B cell (primary cell): ENCODE measurements at regions not wholly inside any gene's neighbourhood (a gene's known extent, or its start where the extent isn't known, plus 50 kb on each side); places are given as distances from the start of the nearest gene placed in this dataset.

Source experiments
- ATAC-seq: fragments of 200-7000 bp; cut with Tn5 transposase; one replicate; pipeline ENCODE4 v1.10.0; 2021; ENCODE audit warnings: low read depth, mild to moderate bottlenecking, moderate number of reproducible peaks, moderate library complexity
- CTCF ChIA-PET: fragments of 350-600 bp; sonication (Branson Sonifier 250); formaldehyde crosslinking; loops from one replicate; lab custom pipeline; 2021; ENCODE audit warnings: antibody characterized with exemption, inconsistent platforms; lab: Charles Lee
- POLR2A ChIA-PET: fragments of 350-600 bp; sonication (Branson Sonifier 250); formaldehyde crosslinking; loops from one replicate; lab custom pipeline; 2021; ENCODE audit warnings: antibody characterized with exemption; lab: Charles Lee
- DNase-seq: peaks from one replicate; pipeline ENCODE4 v3.0.0; 2013
- H2AFZ ChIP-seq: 2 replicates; pipeline ENCODE4 v1.6.1; 2012; ENCODE audit warnings: mild to moderate bottlenecking, low read depth, low read length; ENCODE audit not compliant: insufficient read depth, poor library complexity, severe bottlenecking
- H3K27ac ChIP-seq, 2 donors: 1 replicate in 1 of 2; 2 replicates in 1 of 2; pipeline ENCODE4 v1.5.1; 2012 to 2013; ENCODE audit warnings: low read length in 2 of 2, mild to moderate bottlenecking in 2 of 2, moderate library complexity in 1 of 2
- H3K27me3 ChIP-seq, 4 experiments: fragments of 200-600 bp in 1 of 4; sonication (generic) in 1 of 4; replicated peaks in 1 of 4; 1 replicate in 2 of 4; 2 replicates in 2 of 4; pipeline versions ENCODE4 v1.6.1 to v1.7.0; 2013 to 2016; ENCODE audit warnings: low read length in 3 of 4, mild to moderate bottlenecking in 2 of 4, mixed read lengths in 1 of 4, moderate library complexity in 1 of 4; ENCODE audit not compliant: insufficient read depth in 4 of 4, control insufficient read depth in 3 of 4; ENCODE audit errors: control extremely low read depth in 1 of 4
- H3K36me3 ChIP-seq, 2 experiments: replicated peaks in 1 of 2; 1 replicate in 1 of 2; 2 replicates in 1 of 2; pipeline versions ENCODE4 v1.6.1 to v1.7.1; 2013; ENCODE audit warnings: low read length in 1 of 2; ENCODE audit not compliant: insufficient read depth in 2 of 2, control insufficient read depth in 1 of 2; ENCODE audit errors: control extremely low read depth in 1 of 2, extremely low read depth in 1 of 2
- H3K4me1 ChIP-seq, 2 donors: fragments of 200-600 bp in 1 of 2; sonication (generic) in 1 of 2; 1 replicate in 1 of 2; 2 replicates in 1 of 2; pipeline versions ENCODE4 v1.5.1 to v1.6.1; 2013 to 2017; ENCODE audit warnings: low read length in 2 of 2; ENCODE audit not compliant: control insufficient read depth in 2 of 2, insufficient read depth in 2 of 2
- H3K4me2 ChIP-seq: replicated peaks from 2 replicates; pipeline ENCODE3; 2012; ENCODE audit warnings: mild to moderate bottlenecking, low read depth, low read length; ENCODE audit not compliant: poor library complexity, severe bottlenecking
- H3K4me3 ChIP-seq, 5 experiments: fragments of 200-600 bp in 1 of 5; sonication (generic) in 1 of 5; 1 replicate in 3 of 5; 2 replicates in 2 of 5; pipeline versions ENCODE4 v1.5.1 to v1.7.0; 2011 to 2016; ENCODE audit warnings: low read length in 4 of 5, mild to moderate bottlenecking in 4 of 5, low read depth in 2 of 5, control low read depth in 1 of 5, moderate library complexity in 1 of 5; ENCODE audit not compliant: insufficient read depth in 1 of 5; ENCODE audit errors: control extremely low read depth in 1 of 5, extremely low read depth in 1 of 5
- H3K79me2 ChIP-seq: fragments of 200-600 bp; sonication (generic); one replicate; pipeline ENCODE4 v1.6.0; 2016; ENCODE audit warnings: low read length; ENCODE audit not compliant: control insufficient read depth, insufficient read depth
- H3K9ac ChIP-seq: fragments of 200-600 bp; sonication (generic); 2 replicates; pipeline ENCODE4 v1.6.1; 2017; ENCODE audit warnings: mild to moderate bottlenecking, low read length, moderate library complexity
- H3K9me3 ChIP-seq, 3 donors: one replicate each; pipeline versions ENCODE4 v1.6.1 to v1.7.1; 2013; ENCODE audit warnings: low read length in 2 of 3; ENCODE audit not compliant: control insufficient read depth in 2 of 3, insufficient read depth in 1 of 3; ENCODE audit errors: control extremely low read depth in 1 of 3
- H4K20me1 ChIP-seq: 2 replicates; pipeline ENCODE4 v1.6.0; 2012; ENCODE audit warnings: mild to moderate bottlenecking, low read length; ENCODE audit not compliant: insufficient read depth, control insufficient read depth, poor library complexity, severe bottlenecking
- H3K27ac Mint-ChIP-seq: one replicate; pipeline ENCODE4 v1.8.0; 2021; ENCODE audit warnings: mixed read lengths
- H3K27me3 Mint-ChIP-seq: one replicate; pipeline ENCODE4 v1.8.0; 2021; ENCODE audit warnings: mixed read lengths
- H3K4me1 Mint-ChIP-seq: one replicate; pipeline ENCODE4 v1.8.0; 2021; ENCODE audit warnings: mixed read lengths
- H3K4me3 Mint-ChIP-seq: one replicate; pipeline ENCODE4 v1.8.0; 2021; ENCODE audit warnings: mixed read lengths
- H3K9me3 Mint-ChIP-seq: one replicate; pipeline ENCODE4 v1.8.0; 2022; ENCODE audit warnings: mixed read lengths; ENCODE audit not compliant: insufficient read depth
- EZH2 ChIP-seq: IDR thresholded peaks from 2 replicates; pipeline ENCODE4 v1.6.1; 2012; ENCODE audit warnings: borderline replicate concordance, low read depth, mild to moderate bottlenecking, moderate library complexity, low read length; ENCODE audit not compliant: insufficient read depth, poor library complexity, severe bottlenecking
- WGBS: methylation state at CpG from one replicate; pipeline ENCODE4 v1.1.5; 2013; ENCODE audit warnings: missing lambda C conversion rate; ENCODE audit not compliant: insufficient coverage; 5-methylcytosine and 5-hydroxymethylcytosine counted together
- intact Hi-C: fragments of 100-400 bp; cut with micrococcal nuclease; formaldehyde crosslinking; loops from one replicate; pipeline ENCODE4 v1.10.0; 2022
- TF ChIP-seq, protein P1 (sequence below): fragments of 200-600 bp; IDR thresholded peaks from one replicate; pipeline ENCODE4 v1.8.0; 2022; ENCODE audit warnings: antibody characterized with exemption, mild to moderate bottlenecking

DNA sequence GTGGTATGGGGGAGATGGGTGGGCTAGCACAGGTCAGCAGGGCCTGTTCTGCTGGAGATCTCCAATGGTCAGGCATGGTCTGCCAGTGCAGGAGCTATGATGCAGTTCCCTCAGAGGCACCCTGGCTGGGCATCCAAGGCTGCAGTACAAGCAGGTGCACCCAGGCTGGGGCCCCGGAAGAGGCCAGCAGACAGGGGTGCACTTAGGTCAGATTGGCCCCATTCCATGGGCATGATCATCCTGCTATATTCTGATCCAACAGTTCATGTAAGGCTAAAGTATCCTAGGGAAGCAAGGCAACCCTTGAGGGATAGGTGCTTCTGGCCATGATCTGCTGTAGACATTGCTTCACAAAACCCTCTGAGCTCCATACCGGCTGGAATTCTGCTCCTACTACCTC is 53.5 kb downstream of the STRIT1 start:
- no peak overlapping the region for H3K9ac ChIP-seq
- Mint-ChIP-seq H3K4me1 (no peaks in the 10 kb centered on the region), H3K4me3 (no peak overlapping the region), H3K9me3 (no peaks in the 10 kb centered on the region), H3K27me3 (no peaks in the 10 kb centered on the region), H3K27ac (no peak overlapping the region)
- POLR2A ChIA-PET = no interaction called here
- TF ChIP-seq, protein P1, sequence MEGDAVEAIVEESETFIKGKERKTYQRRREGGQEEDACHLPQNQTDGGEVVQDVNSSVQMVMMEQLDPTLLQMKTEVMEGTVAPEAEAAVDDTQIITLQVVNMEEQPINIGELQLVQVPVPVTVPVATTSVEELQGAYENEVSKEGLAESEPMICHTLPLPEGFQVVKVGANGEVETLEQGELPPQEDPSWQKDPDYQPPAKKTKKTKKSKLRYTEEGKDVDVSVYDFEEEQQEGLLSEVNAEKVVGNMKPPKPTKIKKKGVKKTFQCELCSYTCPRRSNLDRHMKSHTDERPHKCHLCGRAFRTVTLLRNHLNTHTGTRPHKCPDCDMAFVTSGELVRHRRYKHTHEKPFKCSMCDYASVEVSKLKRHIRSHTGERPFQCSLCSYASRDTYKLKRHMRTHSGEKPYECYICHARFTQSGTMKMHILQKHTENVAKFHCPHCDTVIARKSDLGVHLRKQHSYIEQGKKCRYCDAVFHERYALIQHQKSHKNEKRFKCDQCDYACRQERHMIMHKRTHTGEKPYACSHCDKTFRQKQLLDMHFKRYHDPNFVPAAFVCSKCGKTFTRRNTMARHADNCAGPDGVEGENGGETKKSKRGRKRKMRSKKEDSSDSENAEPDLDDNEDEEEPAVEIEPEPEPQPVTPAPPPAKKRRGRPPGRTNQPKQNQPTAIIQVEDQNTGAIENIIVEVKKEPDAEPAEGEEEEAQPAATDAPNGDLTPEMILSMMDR = no peak
- no peak for TF ChIP-seq EZH2
- no peak overlapping the region for H3K4me3 ChIP-seq
- CTCF ChIA-PET = no interaction called here
- 90% methylated on average over 2 of the region's 2 CpGs for WGBS
- DNase-seq (no peak), ATAC-seq (no peak)
- no peaks in the 10 kb centered on the region for H3K27me3 ChIP-seq
- H3K4me2 ChIP-seq = no peak overlapping the region
- intact Hi-C loops = no loop called here
- H3K79me2 ChIP-seq = no peaks in the 10 kb centered on the region
- no peaks in the 10 kb centered on the region for H3K9me3 ChIP-seq
- H3K4me1 ChIP-seq = no peaks in the 10 kb centered on the region
- no peaks in the 10 kb centered on the region for H3K36me3 ChIP-seq
- H2AFZ ChIP-seq = no peak overlapping the region
- no peaks in the 10 kb centered on the region for H4K20me1 ChIP-seq
- H3K27ac ChIP-seq = no peak overlapping the region

DNA sequence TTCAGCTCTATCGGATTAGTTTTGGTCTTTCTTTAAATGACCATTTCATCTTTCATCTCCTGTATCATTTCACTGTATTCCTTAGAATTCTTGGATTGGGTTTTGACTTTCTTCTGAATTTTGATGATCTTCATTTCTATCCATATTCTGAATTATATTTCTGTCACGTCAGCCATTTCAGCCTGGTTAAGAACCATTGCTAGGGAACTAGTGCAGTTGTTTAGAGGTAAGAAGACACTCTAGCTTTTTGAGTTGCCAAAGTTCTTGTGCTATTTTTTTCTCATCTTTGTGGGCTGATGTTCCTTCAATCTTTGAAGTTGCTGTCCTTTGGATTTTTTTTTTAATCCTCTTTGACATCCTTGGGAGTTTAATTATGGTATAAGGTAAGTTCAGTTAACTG is 54.6 kb downstream of the STRIT1 start:
- no peak overlapping the region for H3K9ac ChIP-seq
- DNase-seq = no peak
- CTCF ChIA-PET = interaction anchor here (0.9 kb wide), 1 partner anchor 258 kb away, joined by 3 read pairs; no protein-coding TSS in a partner anchor
- H3K27ac ChIP-seq = no peak overlapping the region
- POLR2A ChIA-PET = no interaction called here
- Mint-ChIP-seq H3K9me3 (no peaks in the 10 kb centered on the region), H3K27ac (no peak overlapping the region), H3K4me1 (no peaks in the 10 kb centered on the region), H3K4me3 (no peak overlapping the region), H3K27me3 (no peaks in the 10 kb centered on the region)
- no peaks in the 10 kb centered on the region for H3K79me2 ChIP-seq
- intact Hi-C loops = no loop called here
- no peak for ATAC-seq
- TF ChIP-seq EZH2 = no peak
- TF ChIP-seq, protein P1 = no peak
- WGBS = 100% methylated on average over 1 of the region's 2 CpGs
- H3K4me1 ChIP-seq = no peaks in the 10 kb centered on the region
- H3K4me3 ChIP-seq = no peak overlapping the region
- no peaks in the 10 kb centered on the region for H3K36me3 ChIP-seq
- H3K4me2 ChIP-seq = no peak overlapping the region
- no peak overlapping the region for H2AFZ ChIP-seq
- H3K27me3 ChIP-seq = no peaks in the 10 kb centered on the region
- no peaks in the 10 kb centered on the region for H4K20me1 ChIP-seq
- no peaks in the 10 kb centered on the region for H3K9me3 ChIP-seq
